Tibial artery (tissue), 4 donors: ENCODE measurements at regions not wholly inside any gene's neighbourhood (a gene's known extent, or its start where the extent isn't known, plus 50 kb on each side); places are given as distances from the start of the nearest gene placed in this dataset.

ENCODE experiments used
- DNase-seq, 2 donors: peaks; one replicate each; pipeline ENCODE4 v3.0.0-alpha.2; 2019
- H3K27ac ChIP-seq, 2 donors: fragments of 200-600 bp; sonication (generic) in 1 of 2; 1 replicate in 1 of 2; 2 replicates in 1 of 2; pipeline ENCODE4 v1.5.1; 2018 to 2019; ENCODE audit warnings: mild to moderate bottlenecking in 1 of 2
- H3K27me3 ChIP-seq, 2 donors: fragments of 200-600 bp; sonication (generic) in 1 of 2; one replicate each; pipeline versions ENCODE4 v1.5.1 to v1.6.0; 2016 to 2019
- H3K36me3 ChIP-seq, 3 donors: fragments of 200-600 bp; sonication (generic) in 2 of 3; one replicate each; pipeline ENCODE4 v1.5.1; 2016 to 2019; ENCODE audit warnings: mild to moderate bottlenecking in 2 of 3
- H3K4me1 ChIP-seq, 4 donors: fragments of 200-600 bp; sonication (generic) in 2 of 4; 1 replicate in 3 of 4; 2 replicates in 1 of 4; pipeline ENCODE4 v1.5.1; 2016 to 2019
- H3K4me3 ChIP-seq, 2 donors: fragments of 200-600 bp; sonication (generic) in 1 of 2; 1 replicate in 1 of 2; 2 replicates in 1 of 2; pipeline ENCODE4 v1.5.1; 2018 to 2019; ENCODE audit warnings: mild to moderate bottlenecking in 2 of 2
- H3K9me3 ChIP-seq, 3 donors: fragments of 200-600 bp; sonication (generic) in 1 of 3; one replicate each; pipeline ENCODE4 v1.5.1; 2016 to 2019
- CTCF ChIP-seq, 2 experiments: fragments of 200-600 bp in 1 of 2; fragments of 450-650 bp in 1 of 2; IDR thresholded peaks; one replicate each; pipeline ENCODE4 v1.5.1; 2017 to 2019; ENCODE audit warnings: antibody characterized with exemption in 2 of 2, mild to moderate bottlenecking in 1 of 2, moderate library complexity in 1 of 2
- intact Hi-C: fragments of 100-400 bp; cut with DNase I; formaldehyde crosslinking; loops from one replicate; pipeline ENCODE4 v1.15.0; 2023; ENCODE audit warnings: low total_unique reads

GRCh38 chr9:90299968-90300367, 342.7 kb downstream of the DIRAS2 start:
- intact Hi-C loops = no loop called here
- Histone ChIP-seq H3K27me3 (no peaks in the 10 kb centered on the region), H3K9me3 (no peaks in the 10 kb centered on the region), H3K4me3 (no peak overlapping the region), H3K36me3 (no peaks in the 10 kb centered on the region), H3K4me1 (no peaks in the 10 kb centered on the region), H3K27ac (no peak overlapping the region)
- DNase-seq = no peak
- TF ChIP-seq CTCF (IDR thresholded peaks at IDR 0.05) = no peak

- no peaks in the 10 kb centered on the region for H3K27me3 ChIP-seq
- no peaks in the 10 kb centered on the region for H3K9me3 ChIP-seq
- H3K4me1 ChIP-seq = no peaks in the 10 kb centered on the region
- no peak for TF ChIP-seq CTCF (IDR thresholded peaks at IDR 0.05)
- no peak for DNase-seq
- H3K4me3 ChIP-seq = no peak overlapping the region
- no peaks in the 10 kb centered on the region for H3K36me3 ChIP-seq
- intact Hi-C loops = no loop called here
- H3K27ac ChIP-seq = no peak overlapping the region
Measured at GRCh38 chr9:90300611-90301276, 341.9 kb downstream of the DIRAS2 start.

- intact Hi-C loops = no loop called here
- H3K27ac ChIP-seq = no peak overlapping the region
- TF ChIP-seq CTCF (IDR thresholded peaks at IDR 0.05) = no peak
- DNase-seq = peak in 1 of 2 donors; percentile 26
- H3K4me1 ChIP-seq = no peaks in the 10 kb centered on the region
- H3K4me3 ChIP-seq = no peak overlapping the region
- H3K27me3 ChIP-seq = no peaks in the 10 kb centered on the region
- no peaks in the 10 kb centered on the region for H3K9me3 ChIP-seq
- no peaks in the 10 kb centered on the region for H3K36me3 ChIP-seq
Measured at GRCh38 chr9:90301277-90301653, 341.4 kb downstream of the DIRAS2 start.

GRCh38 chr9:90303655-90304054, 339.0 kb downstream of the DIRAS2 start:
- DNase-seq = no peak
- no peak overlapping the region for H3K27ac ChIP-seq
- H3K9me3 ChIP-seq = no peaks in the 10 kb centered on the region
- H3K36me3 ChIP-seq = no peaks in the 10 kb centered on the region
- intact Hi-C loops = no loop called here
- no peak overlapping the region for H3K4me3 ChIP-seq
- H3K27me3 ChIP-seq = no peaks in the 10 kb centered on the region
- no peak for TF ChIP-seq CTCF (IDR thresholded peaks at IDR 0.05)
- H3K4me1 ChIP-seq = no peaks in the 10 kb centered on the region

- H3K4me3 ChIP-seq = no peak overlapping the region
- no peaks in the 10 kb centered on the region for H3K27me3 ChIP-seq
- intact Hi-C loops = no loop called here
- H3K36me3 ChIP-seq = no peaks in the 10 kb centered on the region
- no peak overlapping the region for H3K27ac ChIP-seq
- no peaks in the 10 kb centered on the region for H3K4me1 ChIP-seq
- no peaks in the 10 kb centered on the region for H3K9me3 ChIP-seq
- no peak for TF ChIP-seq CTCF (IDR thresholded peaks at IDR 0.05)
- no peak for DNase-seq
Measured at GRCh38 chr9:90306158-90306557, 336.5 kb downstream of the DIRAS2 start.
